Epithelial cell of proximal tubule (primary cell): ENCODE measurements at regions not wholly inside any gene's neighbourhood (a gene's known extent, or its start where the extent isn't known, plus 50 kb on each side); places are given as distances from the start of the nearest gene placed in this dataset.
"Not testable (repeated sequence)": the region's sequence is repeated elsewhere in the genome, so short reads cannot be mapped to it uniquely, and the experiment has no call there.

ENCODE experiments used
- DNase-seq: peaks from one replicate; pipeline ENCODE4 v3.0.0-alpha.2; 2011; ENCODE audit warnings: low read depth
- H3K4me3 ChIP-seq: 2 replicates; pipeline ENCODE4 v1.5.1; 2011; ENCODE audit warnings: low read depth, mild to moderate bottlenecking, low read length
- CTCF ChIP-seq: conservative IDR thresholded peaks from 2 replicates; pipeline ENCODE4 v1.5.1; 2012; ENCODE audit warnings: low read depth, mild to moderate bottlenecking, low read length

- TF ChIP-seq CTCF = no peak
- DNase-seq = no peak
- no peak overlapping the region for H3K4me3 ChIP-seq
Observed at GRCh38 chr3:191020730-191021396, 158.4 kb upstream of the GMNC start.

- H3K4me3 ChIP-seq = no peak overlapping the region
- no peak for TF ChIP-seq CTCF
- DNase-seq = no peak
Observed at GRCh38 chr3:191019855-191020254, 157.4 kb upstream of the GMNC start.

- DNase-seq, H3K4me3 ChIP-seq: not testable (repeated sequence)
Observed at GRCh38 chr3:191015960-191016359, 153.5 kb upstream of the GMNC start.

GRCh38 chr3:191008074-191008473 is 145.6 kb upstream of the GMNC start:
- H3K4me3 ChIP-seq = no peak overlapping the region
- no peak for TF ChIP-seq CTCF
- DNase-seq = no peak

- no peak overlapping the region for H3K4me3 ChIP-seq
- DNase-seq = no peak
- no peak for TF ChIP-seq CTCF
Observed at GRCh38 chr3:191005790-191006189, 143.3 kb upstream of the GMNC start.

GRCh38 chr3:191003742-191004141 is 141.2 kb upstream of the GMNC start:
- H3K4me3 ChIP-seq = no peak overlapping the region
- no peak for TF ChIP-seq CTCF
- DNase-seq = no peak

GRCh38 chr3:190996181-190996775 is 133.8 kb upstream of the GMNC start:
- TF ChIP-seq CTCF = no peak
- no peak for DNase-seq
- H3K4me3 ChIP-seq = no peak overlapping the region
